GM18907 (cell line): ENCODE measurements at regions not wholly inside any gene's neighbourhood (a gene's known extent, or its start where the extent isn't known, plus 50 kb on each side); places are given as distances from the start of the nearest gene placed in this dataset.

Experiments used
- ATAC-seq: cut with Tn5 transposase; IDR thresholded peaks from one replicate; pipeline ENCODE4 v1.9.1; 2021; ENCODE audit warnings: mild to moderate bottlenecking, moderate library complexity; ENCODE audit not compliant: unreplicated experiment

- ATAC-seq: no peak
Measured at GRCh38 chr5:54370982-54371381, 60.6 kb upstream of the ARL15 start.

GRCh38 chr5:54367844-54368243, 57.5 kb upstream of the ARL15 start:
- ATAC-seq: no peak

DNA sequence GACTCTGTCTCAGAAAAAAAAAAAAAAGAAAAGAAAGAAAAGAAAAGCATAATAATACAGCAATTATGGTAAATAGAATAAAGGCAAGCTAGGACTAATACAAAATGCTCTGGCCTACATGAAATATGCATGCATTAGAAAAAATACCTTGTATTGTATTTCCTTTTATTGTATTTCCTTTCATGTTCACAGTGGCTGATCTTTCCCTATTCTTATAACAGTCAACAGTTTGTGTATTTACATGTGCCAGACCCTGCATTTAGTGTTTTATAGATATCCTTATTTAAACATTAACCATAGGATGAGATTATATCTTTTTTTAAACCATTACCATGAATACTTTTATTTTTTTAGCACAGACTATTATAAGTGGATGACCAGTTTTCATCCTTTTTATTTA, 56.3 kb upstream of the ARL15 start:
- ATAC-seq: no peak

DNA sequence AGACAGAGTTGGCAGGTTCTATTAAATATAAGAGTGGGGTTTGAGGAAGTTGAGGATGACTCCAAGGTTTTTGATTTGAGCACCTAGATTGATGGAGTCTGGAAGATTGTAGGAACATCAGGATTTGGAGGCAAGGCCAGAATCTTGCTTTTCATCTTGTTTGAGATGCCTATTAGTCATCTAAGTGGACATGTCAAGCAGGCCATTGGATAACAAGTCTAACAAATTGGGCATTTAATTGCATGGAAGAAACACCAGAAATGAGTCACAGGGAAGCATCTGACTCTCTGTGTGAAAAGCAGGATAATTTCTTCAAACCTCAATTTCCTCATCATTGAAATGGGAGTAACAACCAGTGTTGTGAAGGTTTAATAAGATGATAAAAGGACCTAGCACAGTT, 53.3 kb upstream of the ARL15 start:
- no peak for ATAC-seq

DNA sequence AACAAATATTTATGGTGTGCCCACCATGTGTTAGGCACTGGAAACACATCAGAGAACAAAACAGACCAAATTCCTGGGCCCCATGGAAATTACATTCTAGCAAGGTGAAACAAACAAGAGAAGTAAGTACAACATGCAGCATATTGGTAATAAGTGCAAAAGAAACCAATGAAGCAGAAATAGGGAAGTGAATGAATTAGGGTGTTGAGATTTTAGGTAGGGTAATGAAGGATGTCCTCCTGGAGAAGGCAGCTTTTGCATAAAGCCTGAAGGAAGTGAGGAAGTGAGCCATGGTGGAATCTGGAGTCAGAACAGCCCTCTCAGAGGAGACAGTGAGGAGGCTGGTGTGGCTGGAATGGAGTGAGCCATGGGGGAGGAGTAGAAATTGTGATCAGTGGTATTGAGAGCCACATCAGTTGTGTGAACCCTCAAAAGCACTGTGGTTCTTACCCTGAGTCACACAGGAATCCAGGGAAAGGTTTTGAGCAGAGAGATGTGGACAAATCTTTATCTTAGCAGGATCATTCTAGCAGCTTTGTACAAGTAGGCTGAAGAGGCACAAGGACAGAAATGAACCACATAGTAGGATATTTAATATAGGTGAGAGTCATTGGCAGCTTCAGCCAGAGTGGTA, 52.7 kb upstream of the ARL15 start:
- no peak for ATAC-seq

DNA sequence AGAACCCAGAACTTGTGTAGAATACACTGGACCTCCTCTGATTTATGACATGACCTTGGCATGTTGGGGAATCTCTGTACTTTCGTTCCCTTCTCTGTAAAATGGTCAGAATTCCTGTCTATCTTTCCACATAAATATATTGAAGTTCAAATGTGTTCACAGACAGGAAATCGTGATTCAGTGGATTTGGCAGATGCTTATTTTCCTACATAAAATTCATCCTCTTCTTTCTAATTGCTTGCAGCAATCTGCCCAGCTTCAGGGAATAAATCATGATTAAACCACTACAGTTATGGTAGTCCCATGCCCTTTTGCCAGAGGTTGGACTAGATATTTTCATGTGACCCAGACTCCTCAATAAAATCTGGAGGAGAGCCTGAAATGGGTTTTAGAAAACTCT, 52.1 kb upstream of the ARL15 start:
- ATAC-seq: no peak

DNA sequence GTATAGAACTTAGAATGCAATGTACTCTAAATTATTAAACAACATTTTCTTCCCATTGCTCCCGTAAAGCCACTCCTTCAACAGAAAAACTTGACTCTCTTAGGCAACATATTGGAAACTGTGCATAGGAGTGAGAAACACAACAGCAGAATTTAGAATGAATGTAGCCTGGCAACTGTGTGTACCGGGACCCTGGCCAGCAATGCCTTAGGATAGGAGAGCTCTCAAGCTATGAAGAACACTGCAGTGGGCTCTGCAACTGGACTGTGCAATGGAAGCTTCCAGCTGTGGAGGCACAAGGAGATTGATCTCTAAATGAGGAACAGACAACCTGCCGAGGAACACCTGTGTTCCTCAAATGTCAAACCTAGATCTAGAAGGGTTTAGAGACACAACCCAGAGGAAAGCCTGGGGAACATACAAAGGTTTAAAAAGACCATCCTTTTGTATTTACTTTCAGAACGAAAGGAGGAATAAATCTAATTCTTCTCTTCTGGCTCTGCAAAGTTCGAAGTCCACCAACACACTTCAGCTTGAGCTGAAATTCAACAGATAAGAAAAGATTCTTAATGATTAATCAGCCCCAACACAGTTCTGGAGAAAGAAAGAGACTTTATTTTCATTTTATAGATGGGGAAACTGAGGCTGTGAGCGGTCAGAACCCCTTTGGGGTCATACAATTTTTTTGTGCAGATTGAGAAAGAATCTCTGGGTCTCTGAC, 51.5 kb upstream of the ARL15 start:
- no peak for ATAC-seq

DNA sequence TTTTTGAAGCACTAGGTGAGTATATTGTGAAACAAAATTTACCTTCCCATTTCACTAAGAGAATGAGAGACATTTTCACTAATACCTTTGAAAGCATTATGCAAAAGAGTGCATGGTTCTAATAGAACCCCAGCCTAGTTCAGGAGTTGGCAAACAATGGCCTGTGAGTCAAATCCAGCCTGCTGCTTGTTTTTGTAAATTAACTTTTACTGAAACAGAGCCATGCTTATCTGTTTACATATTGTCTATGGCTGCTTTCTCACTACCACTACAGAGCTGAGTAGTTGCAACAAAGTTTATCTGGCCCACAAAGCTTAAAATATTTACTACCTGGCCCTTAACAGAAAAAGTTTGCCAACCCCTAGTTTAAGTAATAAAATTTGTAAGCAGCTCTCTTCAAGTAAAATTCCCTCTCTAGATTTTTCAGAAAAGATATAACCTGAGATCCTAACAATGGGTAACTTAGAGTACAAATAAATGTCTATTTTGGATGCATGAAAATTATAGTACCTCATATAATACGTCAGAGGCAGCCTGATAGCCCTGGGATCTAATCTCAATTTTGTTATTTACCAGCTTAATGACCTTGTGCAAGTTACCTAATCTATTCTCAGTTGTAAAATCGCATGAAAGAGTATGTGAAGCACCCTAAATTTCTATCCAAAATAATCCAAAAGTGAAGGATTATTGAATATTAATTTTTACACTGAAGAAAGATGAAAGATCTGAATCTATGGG, 50.7 kb upstream of the ARL15 start:
- no peak for ATAC-seq
